H1 (cell line): ENCODE measurements at regions not wholly inside any gene's neighbourhood (a gene's known extent, or its start where the extent isn't known, plus 50 kb on each side); places are given as distances from the start of the nearest gene placed in this dataset.

ENCODE experiments used
- CTCF ChIA-PET: fragments of 300-600 bp; sonication (Branson Sonifier 250); formaldehyde crosslinking; loops from one replicate; lab custom pipeline; 2021; ENCODE audit not compliant: partially characterized antibody; lab: Charles Lee
- POLR2A ChIA-PET: fragments of 300-600 bp; sonication (Branson Sonifier 250); formaldehyde crosslinking; loops from one replicate; lab custom pipeline; 2021; ENCODE audit warnings: inconsistent platforms; ENCODE audit not compliant: partially characterized antibody; lab: Charles Lee
- DNase-seq, 2 experiments: peaks; one replicate each; pipeline versions ENCODE4 v3.0.0 to v3.0.0-alpha.2; 2010 to 2022; ENCODE audit warnings: low spot score in 2 of 2, low read depth in 1 of 2, mixed read lengths in 1 of 2
- FAIRE-seq: peaks from 2 replicates; lab custom pipeline; 2011; peaks lifted over from hg19 to GRCh38; lab: Jason Lieb, UNC
- H2AFZ ChIP-seq: 2 replicates; pipeline ENCODE4 v1.8.1; 2012; ENCODE audit warnings: low read length, inconsistent platforms
- H2AK5ac ChIP-seq: 2 replicates; pipeline ENCODE4 v1.6.1; 2013; ENCODE audit warnings: low read depth, low read length
- H2BK120ac ChIP-seq: replicated peaks from 2 replicates; pipeline ENCODE3; 2013; ENCODE audit warnings: low read depth, low read length, inconsistent platforms
- H2BK12ac ChIP-seq: 2 replicates; pipeline ENCODE4 v1.6.1; 2013; ENCODE audit warnings: low read depth, low read length
- H2BK15ac ChIP-seq: 2 replicates; pipeline ENCODE4 v1.6.1; 2013; ENCODE audit warnings: low read length
- H2BK20ac ChIP-seq: 2 replicates; pipeline ENCODE4 v1.6.1; 2013; ENCODE audit warnings: low read length
- H2BK5ac ChIP-seq: 2 replicates; pipeline ENCODE4 v1.6.1; 2013; ENCODE audit warnings: low read depth, low read length
- H3K14ac ChIP-seq: 2 replicates; pipeline ENCODE4 v1.6.1; 2013; ENCODE audit warnings: inconsistent platforms; ENCODE audit not compliant: insufficient read length
- H3K18ac ChIP-seq: 2 replicates; pipeline ENCODE4 v1.6.1; 2013; ENCODE audit warnings: low read length; ENCODE audit errors: extremely low read depth
- H3K23ac ChIP-seq: 2 replicates; pipeline ENCODE4 v1.6.1; 2013; ENCODE audit warnings: inconsistent platforms; ENCODE audit not compliant: insufficient read length
- H3K23me2 ChIP-seq: 2 replicates; pipeline ENCODE4 v1.6.1; 2013; ENCODE audit warnings: low read depth, low read length
- H3K27ac ChIP-seq: 2 replicates; pipeline ENCODE4 v1.6.1; 2011; ENCODE audit warnings: low read depth, low read length, inconsistent platforms
- H3K27me3 ChIP-seq, 4 experiments: replicated peaks in 1 of 4; 1 replicate in 1 of 4; 2 replicates in 3 of 4; pipeline versions ENCODE4 v1.6.1 to v1.8.1; 2011 to 2013; ENCODE audit warnings: low read length in 3 of 4, mild to moderate bottlenecking in 3 of 4, inconsistent platforms in 2 of 4, mixed read lengths in 2 of 4, moderate library complexity in 1 of 4; ENCODE audit not compliant: control insufficient read depth in 3 of 4, insufficient read depth in 3 of 4; ENCODE audit errors: extremely low read depth in 1 of 4
- H3K36me3 ChIP-seq, 4 experiments: 2 replicates each; pipeline versions ENCODE4 v1.6.1 to v1.8.1; 2011 to 2013; ENCODE audit warnings: mild to moderate bottlenecking in 4 of 4, low read length in 3 of 4, moderate library complexity in 2 of 4, control low read depth in 1 of 4, inconsistent platforms in 1 of 4; ENCODE audit not compliant: insufficient read depth in 4 of 4, control insufficient read depth in 2 of 4
- H3K4ac ChIP-seq: replicated peaks from 2 replicates; pipeline ENCODE3; 2013; ENCODE audit warnings: low read length, low read depth, mixed read lengths, inconsistent platforms; ENCODE audit not compliant: insufficient read length
- H3K4me1 ChIP-seq, 4 experiments: replicated peaks in 1 of 4; 1 replicate in 1 of 4; 2 replicates in 3 of 4; pipeline versions ENCODE4 v1.6.1 to v1.8.1; 2011 to 2013; ENCODE audit warnings: low read length in 3 of 4, inconsistent platforms in 2 of 4, mixed read lengths in 1 of 4; ENCODE audit not compliant: insufficient read depth in 4 of 4, control insufficient read depth in 3 of 4
- H3K4me2 ChIP-seq, 2 experiments: 2 replicates each; pipeline versions ENCODE4 v1.6.1 to v1.8.1; 2011 to 2013; ENCODE audit warnings: low read depth in 2 of 2, low read length in 2 of 2, control low read depth in 1 of 2, inconsistent platforms in 1 of 2, mild to moderate bottlenecking in 1 of 2; ENCODE audit not compliant: insufficient read depth in 1 of 2
- H3K4me3 ChIP-seq, 4 experiments: fragments of 200-600, 300-600 bp in 1 of 4; sonication (generic), shearing (Covaris generic), sonication (Bioruptor Twin) in 1 of 4; 2 replicates each; pipeline versions ENCODE4 v1.5.1 to v1.8.1; 2011 to 2016; ENCODE audit warnings: low read length in 4 of 4, low read depth in 3 of 4, control low read depth in 2 of 4, inconsistent platforms in 2 of 4, mild to moderate bottlenecking in 2 of 4, mixed read lengths in 1 of 4, moderate library complexity in 1 of 4; ENCODE audit not compliant: insufficient read depth in 2 of 4; ENCODE audit errors: extremely low read depth in 1 of 4
- H3K56ac ChIP-seq: replicated peaks from 2 replicates; pipeline ENCODE3; 2013; ENCODE audit warnings: low read depth, mild to moderate bottlenecking, mixed read lengths, low read length, inconsistent platforms; ENCODE audit not compliant: insufficient read length
- H3K79me1 ChIP-seq: 2 replicates; pipeline ENCODE4 v1.6.1; 2013; ENCODE audit warnings: low read depth, low read length, control low read depth
- H3K79me2 ChIP-seq, 2 experiments: 2 replicates each; pipeline versions ENCODE4 v1.6.1 to v1.8.1; 2012 to 2013; ENCODE audit warnings: low read length in 2 of 2, mild to moderate bottlenecking in 2 of 2, inconsistent platforms in 1 of 2; ENCODE audit not compliant: insufficient read depth in 2 of 2, control insufficient read depth in 1 of 2
- H3K9ac ChIP-seq, 4 experiments: replicated peaks in 1 of 4; 1 replicate in 1 of 4; 2 replicates in 3 of 4; pipeline versions ENCODE4 v1.6.1 to v1.8.1; 2011 to 2013; ENCODE audit warnings: low read depth in 3 of 4, low read length in 3 of 4, control low read depth in 2 of 4, mild to moderate bottlenecking in 2 of 4, moderate library complexity in 2 of 4, inconsistent platforms in 1 of 4; ENCODE audit errors: extremely low read depth in 1 of 4
- H3K9me3 ChIP-seq, 2 experiments: 2 replicates each; pipeline versions ENCODE4 v1.6.1 to v1.8.1; 2012 to 2013; ENCODE audit warnings: mild to moderate bottlenecking in 2 of 2, moderate library complexity in 2 of 2, control low read depth in 1 of 2, inconsistent platforms in 1 of 2, low read depth in 1 of 2, low read length in 1 of 2, mixed read lengths in 1 of 2; ENCODE audit not compliant: insufficient read depth in 2 of 2
- H4K20me1 ChIP-seq, 2 experiments: replicated peaks in 1 of 2; 2 replicates each; pipeline versions ENCODE3 to v1.8.1; 2011 to 2013; ENCODE audit warnings: inconsistent platforms in 2 of 2, low read length in 2 of 2, mild to moderate bottlenecking in 1 of 2; ENCODE audit not compliant: insufficient read depth in 2 of 2, control insufficient read depth in 1 of 2
- H4K5ac ChIP-seq: 2 replicates; pipeline ENCODE4 v1.6.1; 2013; ENCODE audit warnings: low read length, low read depth, mixed read lengths, inconsistent platforms; ENCODE audit not compliant: insufficient read length
- H4K8ac ChIP-seq: 2 replicates; pipeline ENCODE4 v1.8.0; 2013; ENCODE audit warnings: mild to moderate bottlenecking, moderate library complexity, low read length, inconsistent platforms; ENCODE audit not compliant: insufficient read depth; ENCODE audit errors: extremely low read depth
- H4K91ac ChIP-seq: replicated peaks from 2 replicates; pipeline ENCODE3; 2013; ENCODE audit warnings: low read length, mixed read lengths, inconsistent platforms; ENCODE audit not compliant: insufficient read length
- CREB1 ChIP-seq: IDR thresholded peaks from 2 replicates; pipeline ENCODE4 v1.6.1; 2012; ENCODE audit warnings: inconsistent platforms
- FOSL1 ChIP-seq: IDR thresholded peaks from 2 replicates; pipeline ENCODE4 v1.6.1; 2011; ENCODE audit warnings: mild to moderate bottlenecking, low read depth, low read length, moderate library complexity; ENCODE audit not compliant: insufficient read depth
- POLR2AphosphoS5 ChIP-seq: IDR thresholded peaks from 2 replicates; pipeline ENCODE4 v1.6.1; 2011; ENCODE audit warnings: low read depth, low read length
- WGBS, 2 experiments: shearing (Covaris generic) in 1 of 2; methylation state at CpG; one replicate each; pipeline versions ENCODE4 v1.1.6 to v1.1.7; 2013 to 2015; ENCODE audit warnings: low lambda C conversion rate in 2 of 2, mixed read lengths in 2 of 2, inconsistent platforms in 1 of 2, low coverage in 1 of 2, missing lambda C conversion rate in 1 of 2; ENCODE audit not compliant: insufficient replicate concordance in 2 of 2, insufficient coverage in 1 of 2, insufficient read length in 1 of 2; ENCODE audit errors: extremely low coverage in 1 of 2, missing lambda C conversion rate in 1 of 2; 5-methylcytosine and 5-hydroxymethylcytosine counted together

- no peak overlapping the region for H3K23ac ChIP-seq
- no peaks in the 10 kb centered on the region for H3K23me2 ChIP-seq
- no peak overlapping the region for H3K4ac ChIP-seq
- H3K27me3 ChIP-seq: no peaks in the 10 kb centered on the region
- H3K9me3 ChIP-seq: no peaks in the 10 kb centered on the region
- no peak overlapping the region for H4K91ac ChIP-seq
- ChIA-PET POLR2A (no interaction called here), CTCF (no interaction called here)
- no peak overlapping the region for H3K56ac ChIP-seq
- H3K79me2 ChIP-seq: no peaks in the 10 kb centered on the region
- H2BK120ac ChIP-seq: no peak overlapping the region
- no peak overlapping the region for H2AFZ ChIP-seq
- H4K20me1 ChIP-seq: no peaks in the 10 kb centered on the region
- no peak for FAIRE-seq
- H2BK20ac ChIP-seq: no peak overlapping the region
- no peak overlapping the region for H3K27ac ChIP-seq
- no peak overlapping the region for H2BK12ac ChIP-seq
- WGBS, 2 experiments: 79% methylated on average over 2 of the region's 2 CpGs; no CpG with 5 or more reads in 1 of the 2 experiments
- no peak overlapping the region for H4K5ac ChIP-seq
- H3K36me3 ChIP-seq: no peaks in the 10 kb centered on the region
- no peak for DNase-seq
- H3K4me1 ChIP-seq: peaks cover 0 to 3% (median 0%) of the 10 kb centered on the region in 4 experiments; a peak in 4 of 7 replicates
- no peak overlapping the region for H3K4me2 ChIP-seq
- no peak overlapping the region for H2BK5ac ChIP-seq
- no peak for TF ChIP-seq POLR2AphosphoS5
- TF ChIP-seq FOSL1: no peak
- no peak for TF ChIP-seq CREB1
- H3K18ac ChIP-seq: no peak overlapping the region
- H3K14ac ChIP-seq: no peak overlapping the region
- no peak overlapping the region for H2AK5ac ChIP-seq
- no peak overlapping the region for H2BK15ac ChIP-seq
- H4K8ac ChIP-seq: no peak overlapping the region
- no peaks in the 10 kb centered on the region for H3K79me1 ChIP-seq
- H3K4me3 ChIP-seq: no peak overlapping the region
- no peak overlapping the region for H3K9ac ChIP-seq
Observed at GRCh38 chr3:182366746-182367145, 426.6 kb upstream of the ATP11B start.
